Ishikawa (cell line): ENCODE measurements at regions not wholly inside any gene's neighbourhood (a gene's known extent, or its start where the extent isn't known, plus 50 kb on each side); places are given as distances from the start of the nearest gene placed in this dataset.

Experiments
- CEBPB ChIP-seq: IDR thresholded peaks from 2 replicates; pipeline ENCODE4 v1.6.1; 2012
- CREB1 ChIP-seq: IDR thresholded peaks from 2 replicates; pipeline ENCODE4 v1.6.1; 2012; ENCODE audit warnings: low read depth
- EGR1 ChIP-seq: IDR thresholded peaks from 2 replicates; pipeline ENCODE4 v1.6.1; 2012
- EP300 ChIP-seq: IDR thresholded peaks from 2 replicates; pipeline ENCODE4 v1.6.1; 2012; ENCODE audit warnings: borderline replicate concordance
- FOXM1 ChIP-seq: IDR thresholded peaks from 2 replicates; pipeline ENCODE4 v1.6.1; 2012; ENCODE audit warnings: low read depth, borderline replicate concordance
- MAX ChIP-seq: IDR thresholded peaks from 2 replicates; pipeline ENCODE4 v1.6.1; 2012
- NFIC ChIP-seq: IDR thresholded peaks from 2 replicates; pipeline ENCODE4 v1.6.1; 2012
- RAD21 ChIP-seq: IDR thresholded peaks from 2 replicates; pipeline ENCODE4 v1.6.1; 2012; ENCODE audit warnings: low read depth
- REST ChIP-seq: IDR thresholded peaks from 2 replicates; pipeline ENCODE4 v1.6.1; 2012; ENCODE audit warnings: low read depth, mild to moderate bottlenecking
- TAF1 ChIP-seq: IDR thresholded peaks from 2 replicates; pipeline ENCODE4 v1.6.1; 2012; ENCODE audit warnings: low read depth, mild to moderate bottlenecking
- TCF12 ChIP-seq: IDR thresholded peaks from 2 replicates; pipeline ENCODE4 v1.6.1; 2012; ENCODE audit warnings: low read depth
- TEAD4 ChIP-seq: IDR thresholded peaks from 2 replicates; pipeline ENCODE4 v1.6.1; 2012
- YY1 ChIP-seq: IDR thresholded peaks from 2 replicates; pipeline ENCODE4 v1.6.1; 2012; ENCODE audit warnings: low read depth
- ZBTB7A ChIP-seq: IDR thresholded peaks from 2 replicates; pipeline ENCODE4 v1.6.1; 2012; ENCODE audit warnings: low read depth
- TF ChIP-seq, protein P1 (sequence below): IDR thresholded peaks from 2 replicates; pipeline ENCODE4 v1.6.1; 2012

- no peak for TF ChIP-seq ZBTB7A
- no peak for TF ChIP-seq CREB1
These were observed 229.1 kb downstream of the DEPDC1B start for GRCh38 chr5:60470881-60471280.

- no peak for TF ChIP-seq NFIC
- no peak for TF ChIP-seq YY1
- no peak for TF ChIP-seq TEAD4
- TF ChIP-seq, protein P1, sequence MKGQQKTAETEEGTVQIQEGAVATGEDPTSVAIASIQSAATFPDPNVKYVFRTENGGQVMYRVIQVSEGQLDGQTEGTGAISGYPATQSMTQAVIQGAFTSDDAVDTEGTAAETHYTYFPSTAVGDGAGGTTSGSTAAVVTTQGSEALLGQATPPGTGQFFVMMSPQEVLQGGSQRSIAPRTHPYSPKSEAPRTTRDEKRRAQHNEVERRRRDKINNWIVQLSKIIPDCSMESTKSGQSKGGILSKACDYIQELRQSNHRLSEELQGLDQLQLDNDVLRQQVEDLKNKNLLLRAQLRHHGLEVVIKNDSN = no peak
- no peak for TF ChIP-seq ZBTB7A
- TF ChIP-seq FOXM1 = no peak
- TF ChIP-seq TCF12 = no peak
- no peak for TF ChIP-seq CEBPB
- no peak for TF ChIP-seq RAD21
- no peak for TF ChIP-seq EP300
- no peak for TF ChIP-seq EGR1
- TF ChIP-seq TAF1 = no peak
- no peak for TF ChIP-seq CREB1
- no peak for TF ChIP-seq MAX
- no peak for TF ChIP-seq REST
These were observed 230.7 kb downstream of the DEPDC1B start for GRCh38 chr5:60469286-60469685.

GRCh38 chr5:60463179-60463868 is 236.6 kb downstream of the DEPDC1B start:
- TF ChIP-seq TEAD4 = no peak
- no peak for TF ChIP-seq NFIC

- TF ChIP-seq NFIC = no peak
- no peak for TF ChIP-seq RAD21
- TF ChIP-seq REST = no peak
- TF ChIP-seq YY1 = no peak
- no peak for TF ChIP-seq CEBPB
- no peak for TF ChIP-seq ZBTB7A
- TF ChIP-seq EGR1 = no peak
- TF ChIP-seq TEAD4 = no peak
- no peak for TF ChIP-seq MAX
- no peak for TF ChIP-seq TAF1
- TF ChIP-seq FOXM1 = no peak
- no peak for TF ChIP-seq CREB1
- TF ChIP-seq, protein P1 = no peak
- TF ChIP-seq EP300 = no peak
- TF ChIP-seq TCF12 = no peak
These were observed 241.3 kb downstream of the DEPDC1B start for GRCh38 chr5:60458666-60459065.

DNA sequence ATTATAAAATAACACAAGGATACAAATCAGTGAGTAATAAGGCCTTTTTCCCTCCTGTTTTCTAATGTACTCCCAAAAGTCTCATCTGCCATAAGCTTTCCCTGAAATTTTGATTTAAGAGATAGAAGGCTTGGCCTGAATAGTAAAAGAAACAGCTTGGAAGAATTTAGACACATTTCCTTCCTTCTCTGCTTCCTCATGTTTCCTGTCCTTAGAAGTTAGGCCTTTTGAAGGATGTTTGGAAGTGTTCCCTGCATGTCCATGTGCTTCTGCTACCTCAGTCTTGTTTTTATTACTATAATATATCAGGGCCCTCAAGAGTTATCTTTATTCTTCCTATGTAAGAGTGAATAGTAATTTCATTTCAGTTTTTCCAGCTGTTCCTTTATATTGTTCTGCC is 242.7 kb downstream of the DEPDC1B start:
- no peak for TF ChIP-seq CREB1
- TF ChIP-seq FOXM1 = no peak
- no peak for TF ChIP-seq REST
- no peak for TF ChIP-seq EP300
- TF ChIP-seq CEBPB = no peak
- no peak for TF ChIP-seq TAF1
- no peak for TF ChIP-seq TEAD4
- TF ChIP-seq EGR1 = no peak
- no peak for TF ChIP-seq TCF12
- TF ChIP-seq ZBTB7A = no peak
- TF ChIP-seq MAX = no peak
- TF ChIP-seq NFIC = no peak
- TF ChIP-seq YY1 = no peak
- TF ChIP-seq, protein P1 = no peak
- no peak for TF ChIP-seq RAD21
